HL-60 (cell line): ENCODE measurements at regions not wholly inside any gene's neighbourhood (a gene's known extent, or its start where the extent isn't known, plus 50 kb on each side); places are given as distances from the start of the nearest gene placed in this dataset.

Experiments
- GABPA ChIP-seq: IDR thresholded peaks from 2 replicates; pipeline ENCODE4 v1.6.1; 2012; ENCODE audit warnings: low read depth
- POLR2AphosphoS5 ChIP-seq: IDR thresholded peaks from 2 replicates; pipeline ENCODE4 v1.6.1; 2012; ENCODE audit warnings: low read depth
- SPI1 ChIP-seq: IDR thresholded peaks from 2 replicates; pipeline ENCODE4 v1.6.1; 2012; ENCODE audit warnings: low read depth, mild to moderate bottlenecking, borderline replicate concordance
- TF ChIP-seq, protein P1 (sequence below): IDR thresholded peaks from one replicate; pipeline ENCODE4 v1.5.1; 2011; ENCODE audit warnings: low read length, control low read depth, inconsistent platforms; ENCODE audit not compliant: insufficient read depth

DNA sequence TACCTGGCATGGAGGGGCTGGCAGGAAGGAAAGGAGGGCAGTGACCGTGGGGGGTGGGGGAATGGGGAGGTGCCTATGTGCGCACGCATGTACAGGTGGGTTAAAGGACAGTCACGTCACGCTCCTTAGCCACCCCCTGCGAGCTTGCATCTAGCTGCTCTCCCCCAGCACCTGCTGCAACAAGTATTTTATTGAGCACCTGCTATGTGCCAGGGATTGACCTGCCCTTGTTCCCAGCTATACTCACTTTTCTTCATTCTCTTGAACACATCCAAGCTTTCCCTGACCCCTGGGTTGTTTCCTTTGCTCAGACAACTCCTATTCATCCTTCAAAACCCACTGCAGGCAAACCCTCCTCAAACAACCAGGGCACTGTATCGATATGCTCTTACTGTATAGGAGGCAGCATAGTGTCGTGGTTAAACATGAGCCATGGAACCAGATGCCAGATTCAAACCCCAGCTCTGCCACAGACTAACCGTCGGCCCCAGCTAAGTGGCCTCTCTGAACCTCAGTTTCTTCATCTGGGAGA lies 155.2 kb upstream of the CIBAR2 start:
- no peak for TF ChIP-seq POLR2AphosphoS5
- TF ChIP-seq, protein P1, sequence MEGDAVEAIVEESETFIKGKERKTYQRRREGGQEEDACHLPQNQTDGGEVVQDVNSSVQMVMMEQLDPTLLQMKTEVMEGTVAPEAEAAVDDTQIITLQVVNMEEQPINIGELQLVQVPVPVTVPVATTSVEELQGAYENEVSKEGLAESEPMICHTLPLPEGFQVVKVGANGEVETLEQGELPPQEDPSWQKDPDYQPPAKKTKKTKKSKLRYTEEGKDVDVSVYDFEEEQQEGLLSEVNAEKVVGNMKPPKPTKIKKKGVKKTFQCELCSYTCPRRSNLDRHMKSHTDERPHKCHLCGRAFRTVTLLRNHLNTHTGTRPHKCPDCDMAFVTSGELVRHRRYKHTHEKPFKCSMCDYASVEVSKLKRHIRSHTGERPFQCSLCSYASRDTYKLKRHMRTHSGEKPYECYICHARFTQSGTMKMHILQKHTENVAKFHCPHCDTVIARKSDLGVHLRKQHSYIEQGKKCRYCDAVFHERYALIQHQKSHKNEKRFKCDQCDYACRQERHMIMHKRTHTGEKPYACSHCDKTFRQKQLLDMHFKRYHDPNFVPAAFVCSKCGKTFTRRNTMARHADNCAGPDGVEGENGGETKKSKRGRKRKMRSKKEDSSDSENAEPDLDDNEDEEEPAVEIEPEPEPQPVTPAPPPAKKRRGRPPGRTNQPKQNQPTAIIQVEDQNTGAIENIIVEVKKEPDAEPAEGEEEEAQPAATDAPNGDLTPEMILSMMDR: no peak
- TF ChIP-seq GABPA: no peak
- TF ChIP-seq SPI1: no peak
